Neural cell (in vitro differentiated cells): ENCODE measurements at regions not wholly inside any gene's neighbourhood (a gene's known extent, or its start where the extent isn't known, plus 50 kb on each side); places are given as distances from the start of the nearest gene placed in this dataset.

Experiments used
- H2AFZ ChIP-seq: fragments of 200-600, 300-800 bp; sonication (generic), shearing (Covaris generic); 2 replicates; pipeline ENCODE4 v1.6.0; 2014; ENCODE audit warnings: low read depth, mild to moderate bottlenecking, antibody characterized with exemption, low read length, moderate library complexity
- H3F3A ChIP-seq: fragments of 200-600 bp; shearing (Covaris generic); 2 replicates; pipeline ENCODE4 v1.6.1; 2016; ENCODE audit warnings: mild to moderate bottlenecking, moderate library complexity, mixed read lengths, antibody characterized with exemption, low read length; ENCODE audit not compliant: insufficient read depth, poor library complexity, severe bottlenecking
- H3K27ac ChIP-seq: fragments of 200-600, 300-800 bp; sonication (generic), shearing (Covaris generic); 2 replicates; pipeline ENCODE4 v1.5.1; 2014; ENCODE audit warnings: mild to moderate bottlenecking, low read length, moderate library complexity
- H3K27me3 ChIP-seq: fragments of 300-800, 200-600 bp; sonication (generic), shearing (Covaris generic); 2 replicates; pipeline ENCODE4 v1.6.0; 2014; ENCODE audit warnings: mild to moderate bottlenecking, low read depth, low read length, moderate library complexity; ENCODE audit not compliant: insufficient read depth
- H3K36me3 ChIP-seq: fragments of 300-800, 200-600 bp; sonication (generic), shearing (Covaris generic); 2 replicates; pipeline ENCODE4 v1.5.1; 2014; ENCODE audit warnings: mild to moderate bottlenecking, antibody characterized with exemption, low read length, moderate library complexity; ENCODE audit not compliant: insufficient read depth
- H3K4me2 ChIP-seq: fragments of 300-800, 200-600 bp; sonication (generic), shearing (Covaris generic); 2 replicates; pipeline ENCODE4 v1.6.0; 2014; ENCODE audit warnings: mild to moderate bottlenecking, low read length
- H3K4me3 ChIP-seq: fragments of 300-800, 200-600 bp; sonication (generic), shearing (Covaris generic); 2 replicates; pipeline ENCODE4 v1.5.1; 2014; ENCODE audit warnings: mild to moderate bottlenecking, low read length, moderate library complexity
- H3K79me2 ChIP-seq: fragments of 200-600 bp; shearing (Covaris generic); replicated peaks from 2 replicates; pipeline ENCODE4 v1.6.0; 2014; ENCODE audit warnings: mild to moderate bottlenecking, low read length, moderate library complexity; ENCODE audit not compliant: insufficient read depth
- H3K9ac ChIP-seq: fragments of 300-800, 200-600 bp; sonication (generic), shearing (Covaris generic); 2 replicates; pipeline ENCODE4 v1.6.1; 2016; ENCODE audit warnings: mild to moderate bottlenecking, low read length, mixed read lengths
- H3K9me2 ChIP-seq: fragments of 200-600 bp; shearing (Covaris generic); 2 replicates; pipeline ENCODE4 v1.6.1; 2016; ENCODE audit warnings: mild to moderate bottlenecking, low read length, mixed read lengths; ENCODE audit not compliant: insufficient read depth
- H3K9me3 ChIP-seq: fragments of 200-600, 300-800 bp; sonication (generic), shearing (Covaris generic); 2 replicates; pipeline ENCODE4 v1.6.1; 2016; ENCODE audit warnings: mild to moderate bottlenecking, mixed run types, low read length, moderate library complexity, mixed read lengths
- H4K20me1 ChIP-seq: fragments of 200-600 bp; shearing (Covaris generic); 2 replicates; pipeline ENCODE4 v1.6.1; 2016; ENCODE audit warnings: mild to moderate bottlenecking, mixed run types; ENCODE audit not compliant: insufficient read depth
- CTCF ChIP-seq: fragments of 450-650 bp; IDR thresholded peaks from 2 replicates; pipeline ENCODE4 v1.5.1; 2014; ENCODE audit warnings: antibody characterized with exemption, mild to moderate bottlenecking, moderate library complexity; ENCODE audit not compliant: poor library complexity, severe bottlenecking
- EP300 ChIP-seq: fragments of 450-650 bp; conservative IDR thresholded peaks from 2 replicates; pipeline ENCODE4 v1.6.1; 2014; ENCODE audit warnings: antibody characterized with exemption, mild to moderate bottlenecking, moderate library complexity; ENCODE audit not compliant: poor library complexity, severe bottlenecking
- EZH2 ChIP-seq: fragments of 200-600, 300-800 bp; shearing (Covaris generic), sonication (generic); IDR thresholded peaks from 2 replicates; pipeline ENCODE4 v1.6.1; 2014; ENCODE audit warnings: antibody characterized with exemption, low read length, borderline replicate concordance, mild to moderate bottlenecking; ENCODE audit not compliant: insufficient read depth, poor library complexity, severe bottlenecking
- MXI1 ChIP-seq: fragments of 450-650 bp; conservative IDR thresholded peaks from 2 replicates; pipeline ENCODE4 v1.6.1; 2014; ENCODE audit warnings: antibody characterized with exemption, mild to moderate bottlenecking; ENCODE audit not compliant: poor library complexity, severe bottlenecking
- POLR2AphosphoS5 ChIP-seq: IDR thresholded peaks from 2 replicates; pipeline ENCODE4 v1.6.1; 2012
- RAD21 ChIP-seq: fragments of 450-650 bp; conservative IDR thresholded peaks from 2 replicates; pipeline ENCODE4 v1.6.1; 2014; ENCODE audit warnings: antibody characterized with exemption, mild to moderate bottlenecking, moderate library complexity
- REST ChIP-seq: IDR thresholded peaks from 2 replicates; pipeline ENCODE4 v1.6.1; 2012; ENCODE audit warnings: borderline replicate concordance
- SMC3 ChIP-seq: fragments of 450-650 bp; conservative IDR thresholded peaks from 2 replicates; pipeline ENCODE4 v1.6.1; 2014; ENCODE audit warnings: antibody characterized with exemption, mild to moderate bottlenecking, moderate library complexity; ENCODE audit not compliant: poor library complexity
- TAF1 ChIP-seq: IDR thresholded peaks from 2 replicates; pipeline ENCODE4 v1.6.1; 2012; ENCODE audit warnings: low read depth

- peaks cover 92% of the 10 kb centered on the region for H3K27me3 ChIP-seq
- H3K4me2 ChIP-seq = no peak overlapping the region
Measured at GRCh38 chr15:95287720-95288103, 1042.8 kb upstream of the NR2F2 start.

GRCh38 chr15:95288626-95289025 is 1041.9 kb upstream of the NR2F2 start:
- Histone ChIP-seq H3K27ac (no peak overlapping the region), H3K9ac (no peak overlapping the region), H2AFZ (no peak overlapping the region)
- TF ChIP-seq EZH2 = no peak
- no peak for TF ChIP-seq RAD21
- no peak for TF ChIP-seq SMC3
- no peak for TF ChIP-seq TAF1
- TF ChIP-seq MXI1 = no peak
- no peak for TF ChIP-seq EP300
- no peak for TF ChIP-seq REST
- no peak for TF ChIP-seq POLR2AphosphoS5

More at GRCh38 chr15:95287720-95288103, 1042.8 kb upstream of the NR2F2 start:
- Histone ChIP-seq H3K9me3 (no peaks in the 10 kb centered on the region), H4K20me1 (no peaks in the 10 kb centered on the region), H2AFZ (no peak overlapping the region), H3K27ac (no peak overlapping the region), H3K36me3 (no peaks in the 10 kb centered on the region), H3K9ac (no peak overlapping the region), H3K4me3 (no peak overlapping the region), H3F3A (no peaks in the 10 kb centered on the region), H3K79me2 (no peaks in the 10 kb centered on the region), H3K9me2 (no peaks in the 10 kb centered on the region)
- no peak for TF ChIP-seq MXI1
- TF ChIP-seq POLR2AphosphoS5 = no peak
- no peak for TF ChIP-seq TAF1
- TF ChIP-seq CTCF = no peak
- no peak for TF ChIP-seq REST
- no peak for TF ChIP-seq EZH2
- no peak for TF ChIP-seq EP300
- TF ChIP-seq SMC3 = no peak
- no peak for TF ChIP-seq RAD21

More at GRCh38 chr15:95288626-95289025, 1041.9 kb upstream of the NR2F2 start:
- Histone ChIP-seq H3K9me2 (no peaks in the 10 kb centered on the region), H4K20me1 (no peaks in the 10 kb centered on the region), H3K4me3 (no peak overlapping the region), H3K36me3 (no peaks in the 10 kb centered on the region), H3K4me2 (no peak overlapping the region), H3F3A (no peaks in the 10 kb centered on the region), H3K9me3 (no peaks in the 10 kb centered on the region), H3K79me2 (no peaks in the 10 kb centered on the region), H3K27me3 (peaks cover 86% of the 10 kb centered on the region)
